ENCODE measurements at regions not wholly inside any gene's neighbourhood (a gene's known extent, or its start where the extent isn't known, plus 50 kb on each side); places are given as distances from the start of the nearest gene placed in this dataset.

DNA sequence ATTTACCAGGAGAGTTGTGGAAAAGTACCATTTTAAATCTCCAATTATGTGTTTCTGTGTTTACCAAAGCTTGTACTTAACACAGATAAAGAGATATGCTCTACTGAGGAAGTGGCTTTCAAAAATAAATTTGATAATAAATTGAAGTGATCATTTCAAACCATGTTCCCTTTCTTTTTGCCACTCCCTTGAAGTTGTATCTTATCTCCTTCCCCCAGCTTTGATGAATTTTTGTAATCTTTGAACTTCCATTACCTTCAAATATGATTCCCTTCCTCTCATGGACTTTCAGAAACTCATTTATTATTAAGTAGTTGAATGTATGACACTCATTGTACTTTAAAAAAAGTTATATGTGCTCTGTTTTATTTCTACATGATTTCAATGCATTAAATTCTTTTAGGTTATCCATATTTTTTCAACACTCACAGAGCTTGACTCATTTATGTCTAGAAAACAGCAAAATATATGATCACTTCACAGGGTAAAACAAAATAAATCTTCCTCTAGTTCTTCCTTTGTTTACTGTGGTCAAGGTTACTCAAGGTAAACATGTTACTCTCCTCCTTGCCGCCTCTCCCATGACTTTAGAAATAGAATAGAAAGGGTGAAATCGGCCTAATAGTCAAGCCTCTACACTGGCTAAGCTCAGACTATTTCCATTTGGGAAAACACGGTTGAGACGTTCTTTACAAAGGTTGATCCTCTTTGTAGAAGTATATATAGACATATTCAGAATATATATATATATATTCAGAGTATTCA lies 251.2 kb upstream of the SPRY2 start:
- DNase-seq: peak; percentile 2

GRCh38 chr13:80590551-80590950 lies 249.6 kb upstream of the SPRY2 start:
- DNase-seq: no peak

DNA sequence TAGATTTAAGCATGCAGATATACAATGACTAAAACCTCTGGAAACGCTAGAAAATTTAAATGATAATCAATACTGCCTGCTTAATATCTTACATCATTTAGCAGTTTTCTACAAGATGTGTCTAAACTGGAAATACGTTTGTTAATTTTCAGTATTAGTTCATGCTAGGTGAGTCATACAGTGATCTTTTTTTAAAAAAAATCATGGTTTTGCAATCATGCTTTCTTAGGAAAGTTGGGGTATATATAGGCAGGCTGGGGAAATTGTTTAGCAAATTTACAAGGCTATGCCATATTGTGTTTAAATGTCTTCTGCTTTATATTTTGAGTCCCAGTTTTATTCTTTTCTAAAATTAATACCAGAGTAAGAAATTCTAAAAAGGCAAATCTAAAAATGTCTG lies 245.4 kb upstream of the SPRY2 start:
- DNase-seq: no peak

DNA sequence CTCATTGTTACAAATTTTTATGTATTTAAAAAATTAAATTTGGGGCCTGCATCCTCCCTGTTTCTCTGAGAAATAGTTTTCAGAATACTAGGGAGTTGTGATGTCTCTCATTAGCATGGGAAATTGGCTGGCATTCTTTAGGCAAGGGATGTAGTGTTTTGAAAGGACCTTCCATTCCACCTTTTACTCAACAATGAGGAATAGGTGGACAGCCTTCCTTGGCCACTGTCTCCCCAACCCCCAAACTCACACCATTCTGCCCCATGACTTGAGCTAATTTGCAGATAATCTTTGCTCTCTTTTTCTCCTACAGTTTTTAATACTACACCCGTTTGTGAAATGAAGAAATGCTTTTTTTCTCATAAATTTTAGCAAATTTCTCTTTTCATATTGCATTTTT lies 244.6 kb upstream of the SPRY2 start:
- DNase-seq: no peak

GRCh38 chr13:80584785-80585184 lies 243.9 kb upstream of the SPRY2 start:
- no peak for DNase-seq

- DNase-seq: no peak
Measured at GRCh38 chr13:80584306-80584705, 243.4 kb upstream of the SPRY2 start.

DNA sequence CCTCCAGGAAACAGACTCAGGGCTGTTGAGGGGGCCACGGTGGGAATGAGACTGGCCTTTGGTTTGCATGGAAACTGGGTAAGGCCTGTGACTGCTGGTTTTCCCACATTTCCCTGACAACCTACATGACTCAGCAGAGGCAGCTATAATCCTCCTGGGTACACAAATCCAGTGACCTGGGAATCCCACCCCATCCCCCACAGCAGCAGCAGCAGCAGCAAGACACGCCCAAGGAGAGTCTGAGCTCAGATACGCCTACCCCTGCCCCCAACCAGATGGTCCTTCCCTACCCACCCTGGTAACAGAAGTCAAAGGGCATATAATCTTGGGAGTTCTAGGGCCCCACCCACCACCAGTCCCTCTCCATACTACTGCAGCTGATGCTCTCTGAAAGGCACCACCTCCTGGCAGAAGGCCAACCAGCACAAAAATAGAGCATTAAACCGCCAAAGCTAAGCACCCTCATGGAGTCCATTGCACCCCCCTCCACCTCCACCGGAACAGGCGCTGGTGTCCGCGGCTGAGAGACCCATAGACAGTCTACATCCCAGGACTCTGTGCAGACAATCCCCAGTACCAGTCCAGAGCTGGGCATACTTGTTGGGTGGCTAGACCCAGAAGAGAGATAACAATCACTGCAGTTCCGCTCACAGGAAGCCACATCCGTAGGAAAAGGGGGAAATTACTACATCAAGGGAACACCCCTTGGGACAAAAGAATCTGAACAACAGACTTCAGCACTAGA lies 237.2 kb upstream of the SPRY2 start:
- DNase-seq: no peak

DNA sequence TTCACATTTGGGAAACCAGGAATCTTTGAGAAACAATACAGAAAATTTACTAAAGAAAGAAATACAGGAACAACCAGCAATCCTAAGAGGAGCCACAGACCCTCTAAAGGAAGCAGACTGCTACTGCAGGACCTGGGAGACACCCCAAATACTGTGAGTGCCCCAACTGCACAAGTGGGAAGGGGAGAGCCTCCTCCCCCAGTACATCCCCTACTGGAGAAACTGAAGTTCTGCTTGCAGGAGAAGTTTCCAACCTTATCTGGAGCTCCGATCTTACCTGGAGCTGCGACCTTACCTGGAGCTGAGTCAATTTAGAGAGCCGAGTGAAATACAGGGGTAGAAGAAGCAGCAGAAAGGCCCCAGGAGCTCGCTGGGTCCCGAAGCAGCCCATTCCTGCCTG lies 236.4 kb upstream of the SPRY2 start:
- DNase-seq: no peak

- no peak for DNase-seq
Measured at GRCh38 chr13:80574113-80574850, 233.4 kb upstream of the SPRY2 start.

DNA sequence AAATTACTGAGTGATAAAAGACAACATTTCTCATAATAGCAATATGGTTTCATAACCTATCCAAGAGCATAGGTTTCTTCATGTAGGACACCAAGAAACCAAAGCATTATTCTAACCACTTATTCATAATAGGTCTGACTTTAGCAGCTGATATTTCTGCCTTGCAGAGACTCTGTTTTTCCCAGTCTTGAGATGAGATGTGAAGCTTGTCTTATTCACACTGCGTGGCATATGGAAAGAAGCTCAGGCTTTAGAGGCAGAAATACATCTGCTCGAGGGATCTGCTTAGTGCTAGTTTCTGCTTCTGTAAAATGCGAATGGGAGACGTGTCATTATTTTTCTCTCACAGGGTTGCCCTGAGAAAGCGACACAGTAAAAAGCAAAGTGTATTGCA lies 232.0 kb upstream of the SPRY2 start:
- no peak for DNase-seq

- no peak for DNase-seq
Measured at GRCh38 chr13:80572308-80572922, 231.5 kb upstream of the SPRY2 start.

DNA sequence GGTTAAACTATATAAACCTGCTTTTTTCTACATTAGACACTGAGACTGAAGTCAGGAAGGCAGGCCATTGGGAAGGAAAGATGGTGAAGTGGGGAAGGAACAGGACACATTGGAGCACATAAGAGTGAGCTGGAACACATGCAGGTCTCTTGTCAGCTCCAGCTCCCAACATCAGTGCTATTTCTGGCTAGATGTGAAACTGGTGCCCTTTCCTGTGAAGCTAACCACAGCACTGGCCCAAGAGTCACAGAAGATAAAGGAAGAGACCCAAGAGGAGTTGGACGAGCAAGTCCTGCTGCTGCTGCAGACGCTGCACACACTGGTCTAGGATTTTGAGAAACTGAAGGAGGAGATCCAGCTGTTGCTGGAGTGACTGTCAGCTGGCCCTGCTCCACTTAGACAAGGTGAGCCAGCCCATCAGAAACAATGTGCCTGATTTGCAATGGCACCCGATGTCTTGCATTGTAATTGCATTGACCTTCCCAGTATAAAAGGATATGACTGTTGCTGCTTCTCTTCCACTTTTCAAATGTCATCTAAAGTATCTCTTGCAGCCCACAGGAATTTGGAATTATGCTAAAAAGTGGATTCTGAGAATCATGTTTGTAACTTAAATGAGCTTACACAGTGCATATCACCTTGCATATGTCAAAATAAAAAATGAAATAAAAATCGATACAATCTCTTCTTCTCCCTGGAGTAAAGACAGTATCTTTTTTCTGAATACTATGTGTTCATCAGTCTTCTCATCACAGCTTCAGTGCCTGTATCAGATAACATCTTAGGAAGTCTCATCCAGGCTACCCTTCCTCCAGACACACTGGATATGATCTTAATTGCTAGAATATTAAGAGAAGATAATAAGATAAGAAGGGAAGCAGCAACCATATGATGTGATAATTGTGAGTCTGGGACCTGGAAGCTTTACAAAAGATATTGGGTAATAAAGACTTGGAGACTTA lies 230.7 kb upstream of the SPRY2 start:
- no peak for DNase-seq

GRCh38 chr13:80563439-80563838 lies 222.5 kb upstream of the SPRY2 start:
- DNase-seq: no peak

- peak; percentile 55 for DNase-seq
Measured at GRCh38 chr13:80562433-80563156, 221.7 kb upstream of the SPRY2 start.

DNA sequence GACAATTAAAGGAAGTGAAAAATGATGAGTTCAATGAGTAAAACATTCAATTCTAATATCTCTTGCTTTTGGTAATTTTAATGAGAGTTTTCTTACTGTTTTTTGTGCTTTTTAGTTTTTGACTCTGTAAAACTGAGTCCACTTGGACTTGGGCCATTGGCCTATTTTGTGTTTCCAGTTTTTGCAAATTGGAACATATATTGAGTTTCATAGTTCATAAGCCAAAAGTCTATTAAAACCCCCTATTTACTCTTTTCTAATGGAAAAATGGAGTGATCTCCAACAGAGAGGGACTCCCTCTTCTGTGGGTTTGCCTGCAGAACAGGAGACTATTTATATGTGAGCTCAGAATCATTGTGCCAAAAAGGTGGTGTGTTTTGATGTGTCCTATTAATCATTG lies 219.7 kb upstream of the SPRY2 start:
- no peak for DNase-seq

DNA sequence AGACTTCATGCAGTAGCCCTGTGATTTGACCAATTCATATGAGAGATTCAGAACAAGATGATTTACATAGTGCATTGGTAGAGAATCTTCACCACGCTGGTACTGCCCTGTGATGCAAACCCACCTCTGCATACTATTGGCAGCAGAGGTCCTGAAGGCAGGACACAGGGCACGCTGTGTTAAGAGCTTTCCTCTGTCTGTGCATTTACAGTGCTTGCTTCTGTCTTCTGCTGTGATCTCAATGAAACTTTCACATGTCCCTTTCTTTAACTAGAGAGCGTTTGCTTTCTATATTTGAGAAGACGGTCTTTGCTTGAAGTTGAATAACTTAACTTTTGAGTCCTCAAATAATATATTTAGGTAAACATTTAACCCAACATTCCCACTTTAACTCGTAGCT lies 219.0 kb upstream of the SPRY2 start:
- no peak for DNase-seq

- DNase-seq: no peak
Measured at GRCh38 chr13:80558074-80558473, 217.1 kb upstream of the SPRY2 start.

- no peak for DNase-seq
Measured at GRCh38 chr13:80555796-80556678, 215.1 kb upstream of the SPRY2 start.

- no peak for DNase-seq
Measured at GRCh38 chr13:80552851-80553440, 212.0 kb upstream of the SPRY2 start.
